NOMO-1 treated with dmso at 0.1 percent for 144 hours (cell line): ENCODE measurements at regions not wholly inside any gene's neighbourhood (a gene's known extent, or its start where the extent isn't known, plus 50 kb on each side); places are given as distances from the start of the nearest gene placed in this dataset.

Source experiments
- DNase-seq: peaks from one replicate; lab custom pipeline; 2025; ENCODE audit not compliant: unreplicated experiment; lab: John Stamatoyannopoulos, UW

DNA sequence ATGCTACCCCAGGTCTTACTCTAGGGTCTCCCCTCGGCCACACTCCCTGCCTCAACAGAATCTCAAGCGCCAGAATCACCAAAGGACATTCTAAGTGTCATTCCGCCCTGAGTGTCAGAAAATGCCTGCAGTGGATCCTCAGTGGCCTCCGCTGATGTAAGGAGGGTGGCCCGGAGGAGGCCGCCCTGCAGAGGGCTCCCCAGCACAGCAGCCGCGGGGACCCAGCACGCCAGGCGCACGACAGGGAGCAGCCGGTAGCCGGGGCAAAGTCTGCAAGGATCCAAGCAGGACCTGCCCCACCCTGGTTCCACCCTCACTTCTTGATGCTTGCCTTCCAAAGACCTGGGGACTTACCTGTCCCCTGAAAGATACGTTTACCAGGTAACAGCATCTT lies 54.2 kb upstream of the ID2 start:
- DNase-seq = no peak

DNA sequence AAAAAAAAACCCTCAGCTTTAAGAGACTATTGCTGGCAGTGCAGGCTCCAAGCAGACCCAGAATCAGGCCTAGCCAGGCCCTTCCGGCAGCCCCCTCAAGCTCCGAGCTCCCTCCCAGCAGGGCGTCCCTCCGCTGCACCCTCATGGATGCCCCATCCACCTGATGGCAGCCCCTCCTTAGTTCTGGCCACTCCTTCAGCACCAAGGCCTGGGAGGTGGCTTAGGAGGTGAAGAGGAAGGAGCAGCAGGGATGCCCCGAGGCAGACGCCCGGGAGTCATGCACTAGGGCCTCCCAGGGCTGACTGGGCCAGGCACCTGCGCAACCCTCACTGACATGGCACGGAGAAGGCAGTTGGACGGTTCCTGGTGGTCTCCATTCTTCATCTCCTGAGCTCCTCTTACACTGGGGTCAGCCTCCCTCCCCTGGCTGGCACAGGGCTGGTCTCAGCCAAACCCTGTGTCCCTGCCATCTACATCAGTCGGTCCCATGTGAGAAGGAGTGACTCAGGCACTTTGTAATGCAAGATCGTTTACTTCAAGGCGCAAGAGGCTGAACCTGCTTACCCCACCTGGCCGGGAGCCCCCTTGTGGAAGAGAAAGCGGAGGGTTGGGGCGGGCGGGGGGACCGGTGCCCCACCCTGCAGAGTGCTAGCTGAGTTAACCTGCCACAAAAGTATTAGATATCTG lies 53.5 kb upstream of the ID2 start:
- no peak for DNase-seq

GRCh38 chr2:8628866-8629209 lies 53.0 kb upstream of the ID2 start:
- DNase-seq = no peak

DNA sequence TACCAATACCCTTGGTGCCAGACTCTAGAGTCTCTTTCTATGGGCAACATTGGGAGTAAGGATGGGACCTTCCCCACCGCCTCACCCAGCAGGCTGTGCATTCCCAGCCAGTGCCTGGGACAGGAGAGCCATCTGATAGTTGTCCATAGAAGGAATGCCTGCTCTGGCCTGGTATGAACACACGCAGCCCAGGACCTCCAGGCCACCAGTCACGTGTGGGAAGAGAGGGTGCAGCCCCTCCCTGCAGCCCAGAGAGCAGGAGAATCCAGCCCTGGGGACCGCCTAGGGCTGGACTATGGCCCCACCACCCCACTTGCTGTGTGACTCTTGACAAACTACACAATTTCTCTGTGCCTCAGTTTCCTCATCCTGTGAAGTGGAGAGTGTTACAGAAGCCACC lies 52.5 kb upstream of the ID2 start:
- DNase-seq = no peak

GRCh38 chr2:8630676-8631464 lies 51.0 kb upstream of the ID2 start:
- no peak for DNase-seq

- no peak for DNase-seq
Observed at GRCh38 chr2:8631465-8632005, 50.3 kb upstream of the ID2 start.
